ENCODE measurements at regions not wholly inside any gene's neighbourhood (a gene's known extent, or its start where the extent isn't known, plus 50 kb on each side); places are given as distances from the start of the nearest gene placed in this dataset.

GRCh38 chr13:104796581-104796980 lies 1730.4 kb upstream of the SLC10A2 start:
- ChIA-PET POLR2A (no interaction called here), CTCF (interaction anchor here (3.3 kb wide), 1 partner anchor 10 kb away, joined by 12 read pairs; no protein-coding TSS in a partner anchor)
- no peak for DNase-seq (ENCODE audit: extremely low spot score)
- no peak for TF ChIP-seq CTCF (IDR thresholded peaks at IDR 0.05; ENCODE audit: control extremely low read depth, extremely low read depth, low read depth, missing control alignments)

GRCh38 chr13:104785952-104786351 lies 1719.7 kb upstream of the SLC10A2 start:
- CTCF ChIA-PET = interaction anchor here (1.0 to 2.6 kb wide), 2 partner anchors 9 to 12 kb away, joined by 3 to 12 read pairs; no protein-coding TSS in a partner anchor
- POLR2A ChIA-PET = no interaction called here
- TF ChIP-seq CTCF (IDR thresholded peaks at IDR 0.05; ENCODE audit: control extremely low read depth, extremely low read depth, low read depth, missing control alignments) = no peak
- DNase-seq (ENCODE audit: extremely low spot score) = no peak

GRCh38 chr13:104784891-104785290 lies 1718.7 kb upstream of the SLC10A2 start:
- CTCF ChIA-PET = interaction anchor here (2.6 kb wide), 1 partner anchor 11 kb away, joined by 12 read pairs; no protein-coding TSS in a partner anchor
- TF ChIP-seq CTCF (IDR thresholded peaks at IDR 0.05; ENCODE audit: control extremely low read depth, extremely low read depth, low read depth, missing control alignments) = no peak
- no peak for DNase-seq (ENCODE audit: extremely low spot score)
- POLR2A ChIA-PET = no interaction called here

GRCh38 chr13:104782741-104783140 lies 1716.5 kb upstream of the SLC10A2 start:
- TF ChIP-seq CTCF (IDR thresholded peaks at IDR 0.05; ENCODE audit: control extremely low read depth, extremely low read depth, low read depth, missing control alignments) = no peak
- ChIA-PET CTCF (no interaction called here), POLR2A (no interaction called here)
- DNase-seq (ENCODE audit: extremely low spot score) = no peak

GRCh38 chr13:104779311-104779993 lies 1713.2 kb upstream of the SLC10A2 start:
- POLR2A ChIA-PET = no interaction called here
- CTCF ChIA-PET = interaction anchor here (0.8 kb wide), 1 partner anchor 13 kb away, joined by 3 read pairs; no protein-coding TSS in a partner anchor
- no peak for DNase-seq (ENCODE audit: extremely low spot score)
- TF ChIP-seq CTCF (IDR thresholded peaks at IDR 0.05; ENCODE audit: control extremely low read depth, extremely low read depth, low read depth, missing control alignments) = no peak

GRCh38 chr13:104773775-104774174 lies 1707.6 kb upstream of the SLC10A2 start:
- CTCF ChIA-PET = interaction anchor here (1.0 to 2.2 kb wide), 14 partner anchors 11 to 1846 kb away, joined by 3 to 12 read pairs (median 4); no protein-coding TSS in a partner anchor
- TF ChIP-seq CTCF (IDR thresholded peaks at IDR 0.05; ENCODE audit: control extremely low read depth, extremely low read depth, low read depth, missing control alignments) = peak; percentile 51
- POLR2A ChIA-PET = no interaction called here
- DNase-seq (ENCODE audit: extremely low spot score) = no peak
